Mesenchymal stem cell (in vitro differentiated cells and primary cell): ENCODE measurements at regions not wholly inside any gene's neighbourhood (a gene's known extent, or its start where the extent isn't known, plus 50 kb on each side); places are given as distances from the start of the nearest gene placed in this dataset.

Experiments
- DNase-seq: peaks from one replicate; pipeline ENCODE4 v3.0.0-alpha.2; 2013
- H2AFZ ChIP-seq: one replicate; pipeline ENCODE4 v1.6.1; 2013; ENCODE audit warnings: low read depth, mild to moderate bottlenecking, control low read depth, inconsistent platforms, low read length, moderate library complexity
- H2AK5ac ChIP-seq: 2 replicates; pipeline ENCODE4 v1.6.1; 2013; ENCODE audit warnings: low read length, moderate library complexity, mild to moderate bottlenecking, inconsistent platforms; ENCODE audit not compliant: severe bottlenecking
- H2BK120ac ChIP-seq: one replicate; pipeline ENCODE4 v1.6.1; 2013; ENCODE audit warnings: low read depth, mild to moderate bottlenecking, inconsistent platforms, low read length, moderate library complexity
- H2BK12ac ChIP-seq, 2 experiments: one replicate each; pipeline ENCODE4 v1.6.1; 2013; ENCODE audit warnings: inconsistent platforms in 2 of 2, low read length in 2 of 2, mild to moderate bottlenecking in 2 of 2, moderate library complexity in 2 of 2, control low read depth in 1 of 2
- H2BK15ac ChIP-seq: one replicate; pipeline ENCODE4 v1.6.1; 2013; ENCODE audit warnings: mild to moderate bottlenecking, low read depth, inconsistent platforms; ENCODE audit not compliant: poor library complexity, severe bottlenecking
- H2BK5ac ChIP-seq: 2 replicates; pipeline ENCODE4 v1.6.1; 2013; ENCODE audit warnings: low read depth, mild to moderate bottlenecking, low read length, control low read depth, inconsistent platforms; ENCODE audit not compliant: poor library complexity, severe bottlenecking
- H3K14ac ChIP-seq, 2 experiments: one replicate each; pipeline ENCODE4 v1.6.1; 2013; ENCODE audit warnings: inconsistent platforms in 2 of 2, low read length in 2 of 2, control low read depth in 1 of 2, mild to moderate bottlenecking in 1 of 2, moderate library complexity in 1 of 2
- H3K18ac ChIP-seq, 2 experiments: one replicate each; pipeline ENCODE4 v1.6.1; 2013; ENCODE audit warnings: inconsistent platforms in 2 of 2, low read length in 2 of 2, control low read depth in 1 of 2, low read depth in 1 of 2, mild to moderate bottlenecking in 1 of 2
- H3K23ac ChIP-seq, 2 experiments: one replicate each; pipeline ENCODE4 v1.6.1; 2013; ENCODE audit warnings: inconsistent platforms in 2 of 2, low read length in 2 of 2, mild to moderate bottlenecking in 2 of 2, moderate library complexity in 2 of 2, control low read depth in 1 of 2
- H3K27ac ChIP-seq: 2 replicates; pipeline ENCODE4 v1.5.1; 2013; ENCODE audit warnings: mild to moderate bottlenecking, moderate library complexity, low read length, control low read depth, inconsistent platforms; ENCODE audit not compliant: poor library complexity, severe bottlenecking
- H3K27me3 ChIP-seq, 2 experiments: 2 replicates each; pipeline versions ENCODE4 v1.6.1 to v1.7.0; 2013; ENCODE audit warnings: low read length in 2 of 2, mild to moderate bottlenecking in 2 of 2, moderate library complexity in 2 of 2, control low read depth in 1 of 2, inconsistent platforms in 1 of 2; ENCODE audit not compliant: control insufficient read depth in 1 of 2, insufficient read depth in 1 of 2
- H3K36me3 ChIP-seq, 2 experiments: 2 replicates each; pipeline versions ENCODE4 v1.6.1 to v1.7.0; 2013; ENCODE audit warnings: low read length in 2 of 2, control low read depth in 1 of 2, inconsistent platforms in 1 of 2, low read depth in 1 of 2, mild to moderate bottlenecking in 1 of 2; ENCODE audit not compliant: insufficient read depth in 2 of 2, control insufficient read depth in 1 of 2
- H3K4ac ChIP-seq, 2 experiments: one replicate each; pipeline ENCODE4 v1.6.1; 2013; ENCODE audit warnings: inconsistent platforms in 2 of 2, low read length in 2 of 2, mild to moderate bottlenecking in 2 of 2, moderate library complexity in 2 of 2, control low read depth in 1 of 2, low read depth in 1 of 2
- H3K4me1 ChIP-seq: 2 replicates; pipeline ENCODE4 v1.6.1; 2013; ENCODE audit warnings: low read depth, low read length, control low read depth; ENCODE audit not compliant: control insufficient read depth, insufficient read depth
- H3K4me2 ChIP-seq: 2 replicates; pipeline ENCODE4 v1.6.1; 2013; ENCODE audit warnings: low read length, mild to moderate bottlenecking, inconsistent platforms; ENCODE audit not compliant: poor library complexity, severe bottlenecking
- H3K4me3 ChIP-seq, 2 experiments: 2 replicates each; pipeline versions ENCODE4 v1.5.1 to v1.7.0; 2013; ENCODE audit warnings: low read length in 2 of 2, mild to moderate bottlenecking in 2 of 2, control low read depth in 1 of 2, low read depth in 1 of 2; ENCODE audit not compliant: insufficient read depth in 1 of 2
- H3K79me1 ChIP-seq: replicated peaks from 2 replicates; pipeline ENCODE4 v1.6.1; 2013; ENCODE audit warnings: mild to moderate bottlenecking, control low read depth, low read length, inconsistent platforms; ENCODE audit not compliant: poor library complexity, severe bottlenecking
- H3K9ac ChIP-seq: 2 replicates; pipeline ENCODE4 v1.7.0; 2013; ENCODE audit warnings: mild to moderate bottlenecking, low read length, moderate library complexity
- H3K9me3 ChIP-seq: 2 replicates; pipeline ENCODE4 v1.7.0; 2013; ENCODE audit warnings: mild to moderate bottlenecking, low read length; ENCODE audit not compliant: control insufficient read depth
- H4K8ac ChIP-seq: one replicate; pipeline ENCODE4 v1.6.1; 2013; ENCODE audit warnings: inconsistent platforms, mild to moderate bottlenecking, low read length, moderate library complexity
- H4K91ac ChIP-seq: one replicate; pipeline ENCODE4 v1.6.1; 2013; ENCODE audit warnings: mild to moderate bottlenecking, low read length, inconsistent platforms
- WGBS: methylation state at CpG from one replicate; pipeline ENCODE4 v1.1.7; 2013; ENCODE audit warnings: mixed read lengths; 5-methylcytosine and 5-hydroxymethylcytosine counted together

DNA sequence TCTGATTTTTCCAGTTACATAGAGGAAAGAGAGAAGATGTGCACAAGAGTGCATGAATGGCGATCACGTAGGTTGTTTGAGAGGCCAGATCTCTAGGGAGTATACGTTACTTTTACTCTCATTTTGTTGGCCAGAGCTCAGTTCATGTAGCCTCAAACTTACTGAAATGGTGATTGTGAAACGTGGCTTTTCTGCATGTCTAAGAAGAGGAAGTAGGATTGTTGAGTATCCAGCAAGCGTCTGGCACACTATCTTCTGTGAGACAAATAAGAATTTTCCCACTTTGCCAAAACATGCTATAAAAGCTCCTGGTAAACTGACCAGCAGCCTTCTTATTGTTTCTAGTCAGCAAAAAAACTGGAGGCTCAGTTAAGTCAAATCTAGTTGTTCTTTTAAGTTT lies 264.5 kb upstream of the EMCN start:
- Histone ChIP-seq H2AK5ac (no peak overlapping the region), H2BK120ac (no peak overlapping the region), H3K4me1 (no peaks in the 10 kb centered on the region), H2AFZ (no peak overlapping the region), H3K4me2 (no peak overlapping the region), H4K91ac (no peak overlapping the region), H3K23ac (no peak overlapping the region), H4K8ac (no peak overlapping the region), H3K79me1 (no peaks in the 10 kb centered on the region), H2BK12ac (no peak overlapping the region), H3K36me3 (no peaks in the 10 kb centered on the region), H3K27me3 (no peaks in the 10 kb centered on the region), H3K14ac (no peak overlapping the region), H3K18ac (no peak overlapping the region), H2BK15ac (no peak overlapping the region), H3K27ac (no peak overlapping the region), H3K9me3 (no peaks in the 10 kb centered on the region), H3K9ac (no peak overlapping the region), H3K4ac (no peak overlapping the region), H3K4me3 (no peak overlapping the region), H2BK5ac (no peak overlapping the region)
- no peak for DNase-seq
- WGBS, result 79% methylated on average over 4 of the region's 5 CpGs

- Histone ChIP-seq H3K79me1 (no peaks in the 10 kb centered on the region), H3K4me3 (no peak overlapping the region), H3K27me3 (no peaks in the 10 kb centered on the region), H2BK5ac (no peak overlapping the region), H3K9ac (no peak overlapping the region), H2BK15ac (no peak overlapping the region), H3K27ac (no peak overlapping the region), H2BK120ac (no peak overlapping the region), H2AK5ac (no peak overlapping the region), H3K9me3 (no peaks in the 10 kb centered on the region), H3K18ac (no peak overlapping the region), H3K4me1 (no peaks in the 10 kb centered on the region), H2BK12ac (no peak overlapping the region), H3K4ac (no peak overlapping the region), H4K91ac (no peak overlapping the region), H3K36me3 (no peaks in the 10 kb centered on the region), H3K23ac (no peak overlapping the region), H4K8ac (no peak overlapping the region), H2AFZ (no peak overlapping the region), H3K4me2 (no peak overlapping the region), H3K14ac (no peak overlapping the region)
- no peak for DNase-seq
Observed at GRCh38 chr4:100781435-100781834, 263.6 kb upstream of the EMCN start.

DNA sequence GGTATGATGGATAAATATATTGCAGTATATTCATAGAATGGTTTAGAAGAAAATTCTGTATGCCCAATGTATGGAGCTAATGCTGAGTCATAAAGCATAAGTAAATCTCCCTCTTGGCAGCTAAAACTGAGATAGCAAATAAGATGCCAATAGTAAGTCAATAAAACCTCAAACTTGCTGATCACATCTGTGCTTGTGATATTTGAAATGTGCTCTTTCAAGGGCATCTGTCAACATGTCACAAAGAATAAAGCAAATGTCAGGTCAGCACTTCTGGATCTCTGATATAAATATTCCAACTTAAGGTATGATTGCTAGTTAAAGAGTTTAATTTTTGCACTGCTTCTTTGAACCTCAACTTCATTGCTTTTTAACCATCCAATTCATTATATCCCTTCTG lies 262.3 kb upstream of the EMCN start:
- no peak overlapping the region for H3K9ac ChIP-seq
- no peak for DNase-seq
- H3K23ac ChIP-seq, result no peak overlapping the region
- no peak overlapping the region for H4K8ac ChIP-seq
- H2BK5ac ChIP-seq, result no peak overlapping the region
- no peaks in the 10 kb centered on the region for H3K36me3 ChIP-seq
- H4K91ac ChIP-seq, result no peak overlapping the region
- no peak overlapping the region for H2AK5ac ChIP-seq
- H3K4me3 ChIP-seq, result no peak overlapping the region
- no peak overlapping the region for H3K27ac ChIP-seq
- H3K4ac ChIP-seq, result no peak overlapping the region
- H3K4me1 ChIP-seq, result no peaks in the 10 kb centered on the region
- no peak overlapping the region for H2BK12ac ChIP-seq
- no peak overlapping the region for H2BK120ac ChIP-seq
- no peaks in the 10 kb centered on the region for H3K79me1 ChIP-seq
- H3K9me3 ChIP-seq, result peaks cover 2% of the 10 kb centered on the region
- no peak overlapping the region for H2BK15ac ChIP-seq
- H3K27me3 ChIP-seq, result no peaks in the 10 kb centered on the region
- H3K14ac ChIP-seq, result no peak overlapping the region
- no peak overlapping the region for H3K18ac ChIP-seq
- H2AFZ ChIP-seq, result no peak overlapping the region
- no peak overlapping the region for H3K4me2 ChIP-seq

DNA sequence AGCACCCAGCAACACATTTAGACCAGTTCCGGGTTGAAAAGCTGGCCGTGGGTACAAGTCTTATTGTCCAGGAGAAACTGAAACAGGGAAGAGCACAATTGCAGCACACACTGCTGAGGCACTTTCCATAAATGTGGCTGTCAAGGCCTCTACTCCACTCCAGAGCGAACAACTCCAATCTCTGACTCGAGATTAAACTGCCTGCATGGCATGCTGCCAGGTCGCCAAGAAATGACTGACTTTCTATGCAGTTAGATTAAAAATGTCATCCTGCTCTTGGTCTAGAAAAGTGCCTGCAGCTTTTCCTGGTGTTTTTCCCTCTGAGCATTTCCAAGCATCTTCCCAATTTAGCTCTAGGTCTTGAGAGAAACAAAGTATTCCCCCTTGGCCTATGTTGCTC lies 260.6 kb upstream of the EMCN start:
- no peak overlapping the region for H2AFZ ChIP-seq
- H3K9me3 ChIP-seq, result peaks cover 2% of the 10 kb centered on the region
- no peak overlapping the region for H2AK5ac ChIP-seq
- no peak overlapping the region for H3K4ac ChIP-seq
- H2BK12ac ChIP-seq, result no peak overlapping the region
- no peak overlapping the region for H2BK5ac ChIP-seq
- 91% methylated on average over 5 of the region's 5 CpGs for WGBS
- no peak for DNase-seq
- no peak overlapping the region for H2BK120ac ChIP-seq
- no peaks in the 10 kb centered on the region for H3K79me1 ChIP-seq
- no peak overlapping the region for H3K23ac ChIP-seq
- no peak overlapping the region for H3K4me2 ChIP-seq
- H3K4me1 ChIP-seq, result no peaks in the 10 kb centered on the region
- no peaks in the 10 kb centered on the region for H3K36me3 ChIP-seq
- H4K91ac ChIP-seq, result no peak overlapping the region
- H3K14ac ChIP-seq, result no peak overlapping the region
- H2BK15ac ChIP-seq, result no peak overlapping the region
- no peak overlapping the region for H3K4me3 ChIP-seq
- no peak overlapping the region for H4K8ac ChIP-seq
- no peak overlapping the region for H3K18ac ChIP-seq
- no peak overlapping the region for H3K27ac ChIP-seq
- H3K9ac ChIP-seq, result no peak overlapping the region
- H3K27me3 ChIP-seq, result no peaks in the 10 kb centered on the region
